Esophagus (tissue), 2 donors: ENCODE measurements at regions not wholly inside any gene's neighbourhood (a gene's known extent, or its start where the extent isn't known, plus 50 kb on each side); places are given as distances from the start of the nearest gene placed in this dataset.
"Not testable (repeated sequence)": the region's sequence is repeated elsewhere in the genome, so short reads cannot be mapped to it uniquely, and the experiment has no call there.

Experiments used
- H3K27ac ChIP-seq, 2 donors: one replicate each; pipeline ENCODE4 v1.5.1; 2013; ENCODE audit warnings: low read depth in 2 of 2, mild to moderate bottlenecking in 2 of 2, inconsistent platforms in 1 of 2, low read length in 1 of 2, moderate library complexity in 1 of 2
- H3K27me3 ChIP-seq, 2 donors: one replicate each; pipeline ENCODE4 v1.6.1; 2013; ENCODE audit warnings: low read length in 2 of 2, control low read depth in 1 of 2, mild to moderate bottlenecking in 1 of 2; ENCODE audit not compliant: insufficient read depth in 2 of 2, control insufficient read depth in 1 of 2
- H3K36me3 ChIP-seq, 2 donors: one replicate each; pipeline ENCODE4 v1.6.1; 2013; ENCODE audit warnings: low read length in 1 of 2; ENCODE audit not compliant: control insufficient read depth in 2 of 2, insufficient read depth in 2 of 2
- H3K4me1 ChIP-seq, 2 donors: one replicate each; pipeline ENCODE4 v1.6.1; 2013; ENCODE audit warnings: low read length in 1 of 2; ENCODE audit not compliant: control insufficient read depth in 2 of 2, insufficient read depth in 2 of 2
- H3K4me3 ChIP-seq, 2 donors: one replicate each; pipeline ENCODE4 v1.5.1; 2013; ENCODE audit warnings: low read length in 2 of 2, mild to moderate bottlenecking in 2 of 2, low read depth in 1 of 2, moderate library complexity in 1 of 2
- H3K9me3 ChIP-seq, 2 donors: one replicate each; pipeline ENCODE4 v1.6.1; 2013; ENCODE audit warnings: mild to moderate bottlenecking in 2 of 2, low read depth in 1 of 2, low read length in 1 of 2, moderate library complexity in 1 of 2; ENCODE audit not compliant: control insufficient read depth in 2 of 2, insufficient read depth in 1 of 2
- WGBS, 2 donors: extraction: QIAGEN DNeasy Blood & Tissue Kit; methylation state at CpG; one replicate each; pipeline ENCODE4 v1.1.7; 2013; 5-methylcytosine and 5-hydroxymethylcytosine counted together
- donor health status: healthy with polysubstance abuse.
- donor health status: Bipolar disorder and iron deficiency.

GRCh38 chr2:133992454-133992853 is 261.4 kb upstream of the MGAT5 start:
- WGBS, 2 donors: 63 to 73% methylated on average over 1 of the region's 1 CpG
- H3K27ac ChIP-seq: no peak overlapping the region
- H3K27me3 ChIP-seq: no peaks in the 10 kb centered on the region
- peaks cover 0 to 2% of the 10 kb centered on the region in 2 donors for H3K9me3 ChIP-seq
- no peak overlapping the region for H3K4me3 ChIP-seq
- no peaks in the 10 kb centered on the region for H3K36me3 ChIP-seq
- no peaks in the 10 kb centered on the region for H3K4me1 ChIP-seq

GRCh38 chr2:133993160-133993559 is 260.7 kb upstream of the MGAT5 start:
- Histone ChIP-seq H3K27ac (no peak overlapping the region), H3K27me3 (no peaks in the 10 kb centered on the region), H3K9me3 (peaks cover 0 to 2% of the 10 kb centered on the region in 2 donors), H3K4me3 (no peak overlapping the region), H3K36me3 (no peaks in the 10 kb centered on the region), H3K4me1 (no peaks in the 10 kb centered on the region)
- WGBS, 2 donors: 41% methylated on average over 3 of the region's 3 CpGs

- not testable (repeated sequence) for H3K27ac ChIP-seq, H3K4me1 ChIP-seq, H3K9me3 ChIP-seq, H3K4me3 ChIP-seq, H3K27me3 ChIP-seq, H3K36me3 ChIP-seq
- 73 to 74% methylated on average over 4 of the region's 4 CpGs for WGBS, 2 donors
Observed at GRCh38 chr2:133998726-133999125, 255.1 kb upstream of the MGAT5 start.

- Histone ChIP-seq H3K27ac (no peak overlapping the region), H3K9me3 (no peaks in the 10 kb centered on the region), H3K27me3 (no peaks in the 10 kb centered on the region), H3K4me1 (no peaks in the 10 kb centered on the region), H3K4me3 (no peak overlapping the region), H3K36me3 (no peaks in the 10 kb centered on the region)
- 96 to 100% methylated on average over 1 of the region's 1 CpG for WGBS, 2 donors
Observed at GRCh38 chr2:134002391-134002790, 251.5 kb upstream of the MGAT5 start.

- 0% methylated on average over 1 of the region's 1 CpG for WGBS, 2 donors
- no peak overlapping the region for H3K4me3 ChIP-seq
- no peaks in the 10 kb centered on the region for H3K36me3 ChIP-seq
- no peak overlapping the region for H3K27ac ChIP-seq
- no peaks in the 10 kb centered on the region for H3K9me3 ChIP-seq
- no peaks in the 10 kb centered on the region for H3K4me1 ChIP-seq
- H3K27me3 ChIP-seq: no peaks in the 10 kb centered on the region
Observed at GRCh38 chr2:134002921-134003320, 251.0 kb upstream of the MGAT5 start.

GRCh38 chr2:134004467-134004866 is 249.4 kb upstream of the MGAT5 start:
- 97 to 98% methylated on average over 1 of the region's 1 CpG for WGBS, 2 donors
- no peaks in the 10 kb centered on the region for H3K9me3 ChIP-seq
- H3K36me3 ChIP-seq: no peaks in the 10 kb centered on the region
- no peak overlapping the region for H3K4me3 ChIP-seq
- no peaks in the 10 kb centered on the region for H3K4me1 ChIP-seq
- H3K27me3 ChIP-seq: no peaks in the 10 kb centered on the region
- no peak overlapping the region for H3K27ac ChIP-seq

- Histone ChIP-seq H3K36me3 (no peaks in the 10 kb centered on the region), H3K4me3 (no peak overlapping the region), H3K27ac (no peak overlapping the region), H3K27me3 (no peaks in the 10 kb centered on the region), H3K4me1 (no peaks in the 10 kb centered on the region), H3K9me3 (no peaks in the 10 kb centered on the region)
- WGBS, 2 donors: 18 to 31% methylated on average over 1 of the region's 1 CpG
Observed at GRCh38 chr2:134008837-134009236, 245.0 kb upstream of the MGAT5 start.

- H3K36me3 ChIP-seq: no peaks in the 10 kb centered on the region
Observed at GRCh38 chr2:134009440-134009839, 244.4 kb upstream of the MGAT5 start.

GRCh38 chr2:134009906-134010305 is 244.0 kb upstream of the MGAT5 start:
- not testable (repeated sequence) for H3K36me3 ChIP-seq, H3K9me3 ChIP-seq, H3K4me3 ChIP-seq, H3K27ac ChIP-seq, H3K27me3 ChIP-seq, H3K4me1 ChIP-seq
- 88 to 89% methylated on average over 10 to 13 of the region's 17 CpGs for WGBS, 2 donors

More at GRCh38 chr2:134009440-134009839, 244.4 kb upstream of the MGAT5 start:
- H3K27me3 ChIP-seq: no peaks in the 10 kb centered on the region
- H3K9me3 ChIP-seq: no peaks in the 10 kb centered on the region
- no peak overlapping the region for H3K27ac ChIP-seq
- no peaks in the 10 kb centered on the region for H3K4me1 ChIP-seq
- H3K4me3 ChIP-seq: no peak overlapping the region
- 91% methylated on average over 8 of the region's 8 CpGs for WGBS, 2 donors

GRCh38 chr2:134011936-134012586 is 241.8 kb upstream of the MGAT5 start:
- Histone ChIP-seq H3K36me3 (no peaks in the 10 kb centered on the region), H3K4me3 (no peak overlapping the region), H3K27ac (no peak overlapping the region), H3K4me1 (no peaks in the 10 kb centered on the region), H3K27me3 (no peaks in the 10 kb centered on the region), H3K9me3 (no peaks in the 10 kb centered on the region)
- 85 to 86% methylated on average over 6 of the region's 6 CpGs for WGBS, 2 donors
